Naive B cell (primary cell): ENCODE measurements at regions not wholly inside any gene's neighbourhood (a gene's known extent, or its start where the extent isn't known, plus 50 kb on each side); places are given as distances from the start of the nearest gene placed in this dataset.

Experiments used
- ATAC-seq, 2 donors: fragments of 150-1000 bp; cut with Tn5 transposase; 2 replicates each; pipeline ENCODE4 v1.10.0; 2021; ENCODE audit warnings: low read depth in 2 of 2, mild to moderate bottlenecking in 2 of 2, moderate library complexity in 2 of 2
- DNase-seq: peaks from one replicate; pipeline ENCODE4 v3.0.0; 2022
- H3K27ac Mint-ChIP-seq, 6 donors: one replicate each; pipeline ENCODE4 v1.8.0; 2020 to 2022; ENCODE audit warnings: mild to moderate bottlenecking in 6 of 6, mixed read lengths in 6 of 6, moderate library complexity in 5 of 6, inconsistent platforms in 2 of 6
- H3K27me3 Mint-ChIP-seq, 3 donors: one replicate each; pipeline ENCODE4 v1.8.0; 2021 to 2022; ENCODE audit warnings: mixed read lengths in 3 of 3, mild to moderate bottlenecking in 1 of 3
- H3K36me3 Mint-ChIP-seq, 2 donors: one replicate each; pipeline ENCODE4 v1.8.0; 2020 to 2022; ENCODE audit warnings: mixed read lengths in 2 of 2, inconsistent platforms in 1 of 2, mild to moderate bottlenecking in 1 of 2
- H3K4me1 Mint-ChIP-seq, 3 donors: one replicate each; pipeline ENCODE4 v1.8.0; 2020 to 2022; ENCODE audit warnings: mixed read lengths in 3 of 3, inconsistent platforms in 1 of 3, mild to moderate bottlenecking in 1 of 3, moderate library complexity in 1 of 3
- H3K4me3 Mint-ChIP-seq, 8 donors: one replicate each; pipeline ENCODE4 v1.8.0; 2020 to 2022; ENCODE audit warnings: mild to moderate bottlenecking in 8 of 8, mixed read lengths in 8 of 8, moderate library complexity in 8 of 8, inconsistent platforms in 2 of 8
- H3K9me3 Mint-ChIP-seq, 7 donors: one replicate each; pipeline ENCODE4 v1.8.0; 2020 to 2022; ENCODE audit warnings: mixed read lengths in 7 of 7, mild to moderate bottlenecking in 5 of 7, inconsistent platforms in 2 of 7, moderate library complexity in 1 of 7

DNA sequence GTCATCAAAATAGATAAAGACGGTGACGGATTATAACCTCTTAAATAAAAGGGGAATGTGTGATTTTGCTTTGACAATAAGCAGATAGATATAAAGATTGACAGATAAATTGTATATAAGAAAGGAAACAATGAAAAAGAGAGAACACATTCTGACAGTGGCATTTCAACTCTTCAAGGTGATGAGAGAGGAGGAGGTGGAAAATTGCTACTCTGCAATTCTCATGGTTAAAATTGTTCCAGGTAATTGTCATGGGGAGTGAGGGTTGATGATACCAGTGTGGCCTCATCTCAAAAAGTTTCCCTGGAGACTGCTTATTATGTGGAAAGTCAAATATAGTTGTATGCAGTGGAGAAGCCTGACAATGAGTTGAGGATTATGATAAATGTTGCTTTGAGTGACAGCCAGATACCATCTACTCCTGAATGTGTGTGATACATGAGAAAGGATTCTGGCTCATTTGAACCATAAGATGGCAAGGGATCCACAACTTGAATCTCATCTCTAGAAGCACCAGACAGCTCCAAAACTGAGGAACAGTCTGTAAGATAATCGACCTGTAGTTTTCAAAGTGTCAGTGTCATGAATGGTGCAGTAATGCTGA lies 1290.6 kb upstream of the CDH8 start:
- no peaks in the 10 kb centered on the region for H3K27me3 Mint-ChIP-seq
- H3K27ac Mint-ChIP-seq = no peak overlapping the region
- H3K4me3 Mint-ChIP-seq = no peak overlapping the region
- H3K9me3 Mint-ChIP-seq = peaks cover 0 to 10% (median 0%) of the 10 kb centered on the region in 7 donors
- ATAC-seq = no peak
- DNase-seq = no peak
- H3K36me3 Mint-ChIP-seq = no peaks in the 10 kb centered on the region
- no peaks in the 10 kb centered on the region for H3K4me1 Mint-ChIP-seq

DNA sequence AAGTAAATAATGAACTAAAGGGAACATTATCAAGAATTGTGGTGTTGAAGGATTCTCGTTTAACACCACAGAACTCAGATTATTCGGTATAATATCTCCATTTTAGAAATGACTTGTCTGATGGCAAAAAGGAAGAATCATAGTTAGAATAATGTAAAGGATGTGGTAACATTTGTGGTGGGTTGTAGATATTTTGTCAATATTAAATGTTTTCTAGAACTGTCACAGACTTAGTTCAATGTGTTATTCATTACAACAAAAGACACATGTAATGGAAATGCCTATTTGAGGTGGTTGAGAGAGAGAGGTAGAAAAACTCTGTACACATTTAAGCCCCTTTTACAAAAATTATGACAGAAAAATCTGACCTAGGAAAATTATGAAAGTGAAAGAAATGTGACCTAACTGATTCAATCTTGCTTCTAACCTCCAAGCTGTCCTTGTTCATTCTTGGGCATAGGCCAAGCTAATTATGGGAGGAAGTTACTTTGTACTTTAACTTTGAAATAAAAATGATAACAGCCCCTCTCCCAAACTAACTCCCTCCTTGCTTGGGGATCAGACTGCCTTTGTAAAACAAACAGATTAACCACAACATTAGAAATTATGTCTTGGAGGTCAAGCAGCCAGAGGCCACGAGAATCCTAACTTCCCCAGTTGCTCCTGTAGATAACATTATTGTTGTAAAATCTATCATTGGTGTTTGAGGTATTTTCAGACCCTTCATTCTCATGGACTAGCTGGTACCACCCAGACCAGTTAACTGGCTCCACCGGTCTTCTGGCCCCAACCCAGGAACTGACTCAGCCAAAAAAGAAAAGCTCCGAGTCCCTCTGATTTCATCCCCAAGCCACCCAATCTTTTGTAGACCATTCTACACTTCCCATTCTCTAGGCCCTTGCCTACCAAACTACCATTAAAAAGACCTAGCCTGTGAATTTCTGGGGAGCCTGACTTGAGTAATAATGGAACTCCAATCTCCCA lies 1287.8 kb upstream of the CDH8 start:
- Mint-ChIP-seq H3K27me3 (no peaks in the 10 kb centered on the region), H3K4me1 (no peaks in the 10 kb centered on the region), H3K9me3 (peaks cover 0 to 6% (median 0%) of the 10 kb centered on the region in 7 donors), H3K36me3 (no peaks in the 10 kb centered on the region), H3K27ac (no peak overlapping the region), H3K4me3 (peak overlapping the region in 1 of 8 donors; percentile 70)
- ATAC-seq (no peak), DNase-seq (no peak)

DNA sequence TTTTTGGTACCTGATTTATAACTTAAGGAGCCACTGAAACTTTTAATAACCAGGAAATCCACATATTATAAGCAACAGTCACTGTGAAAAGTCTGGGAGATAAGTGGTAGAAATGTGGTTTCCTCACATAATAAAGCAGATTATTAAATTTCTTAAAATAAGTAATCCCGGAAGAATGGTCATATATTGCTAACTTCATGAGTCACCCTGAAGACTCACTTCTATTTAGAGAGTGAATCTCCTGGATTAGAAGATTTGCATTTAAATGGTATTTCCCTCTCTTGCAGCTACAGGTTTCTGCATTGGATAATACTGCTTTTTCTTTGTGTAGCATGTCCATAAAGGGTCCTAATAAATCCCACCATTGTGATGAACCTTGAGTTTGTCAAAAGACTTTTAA lies 1286.8 kb upstream of the CDH8 start:
- H3K27ac Mint-ChIP-seq = no peak overlapping the region
- ATAC-seq (no peak), DNase-seq (no peak)
- H3K27me3 Mint-ChIP-seq = no peaks in the 10 kb centered on the region
- peaks cover 0 to 4% (median 0%) of the 10 kb centered on the region in 7 donors for H3K9me3 Mint-ChIP-seq
- H3K4me1 Mint-ChIP-seq = no peaks in the 10 kb centered on the region
- no peaks in the 10 kb centered on the region for H3K36me3 Mint-ChIP-seq
- H3K4me3 Mint-ChIP-seq = no peak overlapping the region

DNA sequence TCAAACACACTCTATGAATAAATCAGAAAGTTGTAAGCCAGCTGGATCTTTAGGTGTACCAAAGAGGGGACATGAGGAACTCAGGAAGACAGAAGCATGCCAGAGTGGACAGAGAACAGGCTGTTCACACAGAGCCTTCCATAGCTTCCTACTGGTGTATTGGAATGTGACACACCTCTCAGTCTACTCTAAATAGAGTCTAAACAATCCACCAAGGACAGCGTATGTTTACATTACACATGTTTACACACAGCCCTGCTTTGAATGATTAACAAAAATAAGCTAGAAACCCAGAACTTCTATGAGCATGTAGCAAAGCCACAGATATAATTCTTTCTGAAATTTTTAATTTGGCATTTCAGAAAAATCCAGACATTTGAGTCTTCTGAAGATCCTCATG lies 1279.0 kb upstream of the CDH8 start:
- H3K27me3 Mint-ChIP-seq = no peaks in the 10 kb centered on the region
- no peaks in the 10 kb centered on the region for H3K4me1 Mint-ChIP-seq

DNA sequence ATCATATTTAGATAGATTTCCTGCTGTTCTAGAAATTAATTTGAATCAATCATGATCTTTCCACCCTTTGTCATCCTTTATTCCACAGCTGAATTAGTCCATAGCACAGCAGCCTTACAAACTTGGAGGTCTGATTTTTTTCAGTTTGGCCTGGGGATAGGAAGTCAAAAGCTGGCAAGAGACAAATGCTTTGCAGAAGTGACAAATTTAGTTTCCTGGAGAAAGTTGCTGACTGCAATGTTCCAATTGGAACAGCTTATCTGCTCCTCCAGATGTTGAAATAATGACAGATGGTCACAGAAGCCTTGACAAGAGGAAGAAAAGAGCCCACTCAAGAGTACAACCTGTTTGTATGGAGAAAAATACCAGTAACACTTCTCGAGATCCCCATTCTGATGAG lies 1276.1 kb upstream of the CDH8 start:
- H3K4me1 Mint-ChIP-seq = no peaks in the 10 kb centered on the region
- ATAC-seq = no peak

More for the DNA sequence above, 1279.0 kb upstream of the CDH8 start:
- no peak overlapping the region for H3K4me3 Mint-ChIP-seq
- ATAC-seq = no peak
- DNase-seq = no peak
- peaks cover 0 to 6% (median 0%) of the 10 kb centered on the region in 7 donors for H3K9me3 Mint-ChIP-seq
- H3K36me3 Mint-ChIP-seq = no peaks in the 10 kb centered on the region
- no peak overlapping the region for H3K27ac Mint-ChIP-seq

DNA sequence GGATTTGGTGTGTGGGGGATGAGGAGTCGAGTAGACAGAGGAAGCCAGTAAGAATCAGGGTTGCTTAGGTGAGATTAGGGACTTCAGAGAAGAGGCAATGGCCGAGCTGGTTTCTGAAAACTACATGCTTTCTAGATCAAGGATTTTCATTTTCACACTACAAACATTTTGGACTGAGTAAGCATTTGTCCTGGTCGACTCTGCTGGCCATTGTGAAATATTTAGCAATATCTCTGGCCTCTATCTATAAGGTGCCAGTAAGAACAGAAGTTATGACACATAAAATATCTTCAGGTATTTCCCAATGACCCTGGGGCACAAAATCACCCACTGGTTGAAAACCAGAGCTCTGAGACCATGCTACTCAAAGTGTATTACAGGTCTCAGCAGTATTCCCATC lies 1275.1 kb upstream of the CDH8 start:
- no peaks in the 10 kb centered on the region for H3K36me3 Mint-ChIP-seq
- no peaks in the 10 kb centered on the region for H3K4me1 Mint-ChIP-seq
- no peak for DNase-seq
- no peak for ATAC-seq
- no peak overlapping the region for H3K4me3 Mint-ChIP-seq
- H3K9me3 Mint-ChIP-seq = peaks cover 0 to 3% (median 0%) of the 10 kb centered on the region in 7 donors
- no peak overlapping the region for H3K27ac Mint-ChIP-seq
- no peaks in the 10 kb centered on the region for H3K27me3 Mint-ChIP-seq

More for the DNA sequence above, 1276.1 kb upstream of the CDH8 start:
- H3K27me3 Mint-ChIP-seq = no peaks in the 10 kb centered on the region
- peaks cover 0 to 4% (median 0%) of the 10 kb centered on the region in 7 donors for H3K9me3 Mint-ChIP-seq
- no peaks in the 10 kb centered on the region for H3K36me3 Mint-ChIP-seq
- H3K27ac Mint-ChIP-seq = no peak overlapping the region
- no peak overlapping the region for H3K4me3 Mint-ChIP-seq
- DNase-seq = no peak

DNA sequence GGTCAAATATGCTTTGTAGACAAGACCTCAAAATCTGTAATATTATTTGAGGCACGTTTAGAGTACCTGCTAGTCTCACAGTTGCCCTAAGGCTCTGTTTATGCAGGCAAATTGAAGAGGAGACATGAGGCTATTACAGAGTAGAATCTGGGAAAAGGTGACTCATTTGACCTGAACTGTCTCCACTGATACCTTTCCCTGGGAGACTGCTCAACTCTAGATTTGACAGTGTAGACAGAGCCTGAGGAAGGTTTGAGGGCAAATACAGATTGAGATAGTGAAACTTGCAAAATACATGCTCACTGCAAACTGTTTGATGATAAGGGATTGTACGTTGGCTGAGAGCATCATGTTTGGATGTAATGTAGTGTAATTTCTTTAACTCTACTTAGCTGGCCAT lies 1266.6 kb upstream of the CDH8 start:
- DNase-seq (no peak), ATAC-seq (no peak)
- no peaks in the 10 kb centered on the region for H3K27me3 Mint-ChIP-seq
- H3K9me3 Mint-ChIP-seq = peaks cover 0 to 12% (median 5%) of the 10 kb centered on the region in 7 donors
- no peaks in the 10 kb centered on the region for H3K36me3 Mint-ChIP-seq
- H3K27ac Mint-ChIP-seq = no peak overlapping the region
- no peaks in the 10 kb centered on the region for H3K4me1 Mint-ChIP-seq
- H3K4me3 Mint-ChIP-seq = no peak overlapping the region

DNA sequence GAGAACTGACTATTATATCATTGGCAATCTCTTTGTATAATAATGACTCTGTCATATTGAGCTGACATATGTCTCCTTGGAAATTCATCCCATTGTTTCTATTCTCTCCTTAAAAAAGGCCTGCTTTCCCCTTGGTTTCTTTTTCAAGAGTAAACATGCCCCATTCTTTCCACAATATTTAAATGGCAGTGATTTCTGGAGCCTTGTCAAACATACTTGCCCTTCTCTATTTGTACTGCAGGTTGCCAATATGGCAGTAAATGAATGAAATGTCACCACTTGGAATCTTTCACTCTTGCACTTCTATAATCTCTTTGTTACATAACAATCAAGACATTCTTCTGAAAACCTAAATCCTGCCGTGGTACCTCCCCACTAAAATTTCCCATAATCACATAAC lies 1265.1 kb upstream of the CDH8 start:
- H3K27ac Mint-ChIP-seq = no peak overlapping the region
- no peaks in the 10 kb centered on the region for H3K27me3 Mint-ChIP-seq
- no peaks in the 10 kb centered on the region for H3K4me1 Mint-ChIP-seq
- ATAC-seq (no peak), DNase-seq (no peak)
- no peak overlapping the region for H3K4me3 Mint-ChIP-seq
- no peaks in the 10 kb centered on the region for H3K36me3 Mint-ChIP-seq
- peaks cover 0 to 12% (median 5%) of the 10 kb centered on the region in 7 donors for H3K9me3 Mint-ChIP-seq

DNA sequence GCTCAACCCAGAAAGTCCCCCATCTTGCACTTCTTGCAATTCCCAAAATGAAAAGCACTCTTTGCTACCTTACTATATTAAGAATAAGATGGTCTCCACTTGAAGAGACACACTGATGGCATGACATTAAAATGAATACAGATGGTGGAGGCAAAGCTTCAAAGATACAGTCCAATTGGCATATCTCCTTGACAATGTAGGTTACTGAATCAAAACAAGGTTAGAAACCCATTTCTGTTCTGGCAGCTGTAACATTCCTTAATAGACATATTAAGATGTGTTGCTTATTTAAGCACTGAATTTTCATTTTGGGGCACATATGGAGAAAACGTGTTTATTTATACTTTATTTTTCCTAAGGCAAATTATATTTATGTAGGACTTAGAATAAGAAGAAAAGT lies 1262.8 kb upstream of the CDH8 start:
- Mint-ChIP-seq H3K36me3 (no peaks in the 10 kb centered on the region), H3K4me3 (no peak overlapping the region), H3K4me1 (no peaks in the 10 kb centered on the region), H3K27ac (no peak overlapping the region), H3K9me3 (peaks cover 2 to 12% (median 3%) of the 10 kb centered on the region in 7 donors), H3K27me3 (no peaks in the 10 kb centered on the region)
- ATAC-seq (no peak), DNase-seq (no peak)

DNA sequence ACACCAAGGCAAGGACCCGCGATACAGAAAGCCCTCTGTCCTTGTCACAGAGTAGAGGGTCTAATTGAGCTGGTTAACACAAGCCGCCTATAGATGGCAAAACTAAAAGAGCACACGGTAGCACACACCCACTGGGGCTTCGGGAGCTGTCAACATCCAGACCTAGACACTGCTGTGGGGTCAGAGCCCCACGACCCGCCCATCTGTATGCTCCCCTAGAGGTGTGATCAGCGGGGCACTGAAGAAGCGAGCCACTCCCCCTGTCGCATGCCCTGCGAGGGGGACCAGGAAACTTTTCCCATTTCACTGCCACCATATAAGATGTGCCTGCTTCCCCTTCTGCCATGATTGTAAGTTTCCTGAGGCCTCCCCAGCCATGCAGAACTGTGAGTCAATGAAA lies 1255.8 kb upstream of the CDH8 start:
- H3K27ac Mint-ChIP-seq = no peak overlapping the region
- H3K4me3 Mint-ChIP-seq = no peak overlapping the region
- ATAC-seq (no peak), DNase-seq (no peak)
- H3K27me3 Mint-ChIP-seq = no peaks in the 10 kb centered on the region
- no peaks in the 10 kb centered on the region for H3K36me3 Mint-ChIP-seq
- H3K4me1 Mint-ChIP-seq = no peaks in the 10 kb centered on the region
- peaks cover 0 to 5% (median 0%) of the 10 kb centered on the region in 7 donors for H3K9me3 Mint-ChIP-seq

DNA sequence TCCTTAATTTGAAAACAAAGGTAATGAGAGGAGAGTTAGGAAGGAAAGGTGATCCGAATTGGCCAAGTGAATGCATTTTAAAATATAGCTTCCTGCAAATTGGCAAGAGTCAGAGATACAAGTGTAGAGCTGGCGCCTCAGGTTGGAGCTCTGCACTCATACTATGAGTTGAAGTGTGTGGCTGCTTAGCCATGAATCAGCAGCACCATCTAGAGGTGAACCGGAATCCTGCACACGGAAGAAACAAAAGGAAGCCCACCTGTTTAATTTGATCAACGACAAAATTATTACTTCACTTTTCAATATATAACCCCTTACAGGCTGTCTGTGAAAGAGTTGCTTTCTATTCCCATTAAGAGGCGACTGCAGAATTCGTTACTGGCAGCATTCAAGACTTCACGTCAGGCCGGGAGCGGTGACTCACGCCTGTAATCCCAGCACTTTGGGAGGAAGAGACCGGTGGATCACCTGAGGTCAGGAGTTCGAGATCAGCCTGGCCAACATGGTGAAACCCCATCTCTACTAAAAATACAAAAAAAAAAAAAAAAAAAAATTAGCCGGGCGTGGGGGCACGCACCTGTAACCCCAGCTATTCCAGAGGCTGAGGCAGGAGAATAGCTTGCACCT lies 1253.7 kb upstream of the CDH8 start:
- H3K9me3 Mint-ChIP-seq = peaks cover 0 to 5% (median 0%) of the 10 kb centered on the region in 7 donors
- ATAC-seq (no peak), DNase-seq (no peak)
- no peaks in the 10 kb centered on the region for H3K36me3 Mint-ChIP-seq
- H3K4me1 Mint-ChIP-seq = no peaks in the 10 kb centered on the region
- no peaks in the 10 kb centered on the region for H3K27me3 Mint-ChIP-seq
- no peak overlapping the region for H3K4me3 Mint-ChIP-seq
- no peak overlapping the region for H3K27ac Mint-ChIP-seq

DNA sequence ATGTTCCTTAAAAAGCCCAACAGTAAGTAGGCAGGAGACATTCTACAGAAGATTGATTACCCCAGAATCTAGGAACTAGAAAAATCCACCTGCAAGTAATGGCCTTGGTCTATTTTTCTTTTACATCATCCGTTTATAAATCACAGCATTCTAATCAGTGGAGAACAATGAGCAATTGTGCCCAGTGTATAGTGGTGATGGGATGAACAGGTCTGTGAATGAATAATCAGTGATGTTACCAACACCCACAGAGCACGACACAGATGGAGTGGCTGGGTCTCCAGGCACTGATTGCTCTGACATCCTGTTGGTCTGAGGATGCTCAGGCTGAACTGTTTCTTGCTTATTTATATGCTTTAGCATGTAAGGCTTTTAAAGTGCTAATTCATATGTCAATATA lies 1251.2 kb upstream of the CDH8 start:
- no peaks in the 10 kb centered on the region for H3K27me3 Mint-ChIP-seq

DNA sequence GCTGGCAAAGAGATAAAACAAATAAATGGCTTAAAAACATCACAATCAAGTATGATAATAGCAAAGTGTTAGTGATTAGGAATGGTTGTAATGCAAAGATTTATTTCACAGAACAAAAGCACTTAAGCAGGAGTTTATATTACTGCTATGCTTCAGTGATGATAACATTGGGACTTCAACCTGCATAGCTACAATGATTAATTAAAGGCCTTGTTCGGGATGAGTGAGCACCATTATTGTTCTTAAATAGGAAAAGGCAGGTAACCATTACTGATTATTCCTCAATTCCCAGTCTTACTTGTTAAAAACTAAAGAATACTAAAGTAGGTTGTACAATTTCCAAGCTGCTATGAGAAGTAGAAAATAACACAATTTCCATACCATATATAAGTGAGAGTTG lies 1247.5 kb upstream of the CDH8 start:
- Mint-ChIP-seq H3K36me3 (no peaks in the 10 kb centered on the region), H3K27me3 (no peaks in the 10 kb centered on the region), H3K4me1 (no peaks in the 10 kb centered on the region), H3K9me3 (peaks cover 0 to 4% (median 0%) of the 10 kb centered on the region in 7 donors), H3K4me3 (no peak overlapping the region), H3K27ac (no peak overlapping the region)
- no peak for DNase-seq
- ATAC-seq = no peak

More for the DNA sequence above, 1251.2 kb upstream of the CDH8 start:
- Mint-ChIP-seq H3K27ac (no peak overlapping the region), H3K36me3 (no peaks in the 10 kb centered on the region), H3K4me3 (no peak overlapping the region), H3K9me3 (peaks cover 0 to 5% (median 0%) of the 10 kb centered on the region in 7 donors), H3K4me1 (no peaks in the 10 kb centered on the region)
- DNase-seq = no peak
- ATAC-seq = no peak

DNA sequence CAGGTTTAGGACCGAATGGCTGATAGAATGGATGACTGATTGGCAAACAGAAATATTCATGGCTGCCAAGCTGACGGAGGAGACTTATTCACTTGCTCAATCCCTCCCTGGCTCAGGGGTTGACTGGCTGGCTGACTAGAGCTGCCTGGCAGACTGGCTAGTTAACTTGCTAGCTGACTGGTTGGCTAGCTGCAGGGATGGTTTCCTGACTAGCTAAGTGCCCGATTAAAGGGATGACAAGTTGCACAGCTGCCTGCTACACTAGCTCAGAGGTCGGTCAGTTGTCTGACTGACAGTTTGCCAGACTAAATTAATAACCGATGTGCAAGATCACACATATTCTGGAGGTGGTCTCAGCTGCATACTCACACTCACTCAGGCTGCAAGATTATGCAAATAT lies 1208.4 kb upstream of the CDH8 start:
- Mint-ChIP-seq H3K27ac (no peak overlapping the region), H3K4me1 (no peaks in the 10 kb centered on the region), H3K9me3 (peaks cover 0 to 4% (median 2%) of the 10 kb centered on the region in 7 donors), H3K4me3 (no peak overlapping the region), H3K36me3 (no peaks in the 10 kb centered on the region), H3K27me3 (no peaks in the 10 kb centered on the region)
- ATAC-seq = no peak
- DNase-seq = no peak
